ENCODE measurements at regions not wholly inside any gene's neighbourhood (a gene's known extent, or its start where the extent isn't known, plus 50 kb on each side); places are given as distances from the start of the nearest gene placed in this dataset.

- no peak for DNase-seq (ENCODE audit: insufficient read length, low spot score)
- FAIRE-seq = no peak
- TF ChIP-seq CTCF (IDR thresholded peaks at IDR 0.05; ENCODE audit: insufficient read depth, missing control alignments) = no peak
Measured at GRCh38 chr11:134008634-134009071, 51.9 kb upstream of the IGSF9B start.

- FAIRE-seq = no peak
- DNase-seq (ENCODE audit: insufficient read length, low spot score) = no peak
- TF ChIP-seq CTCF (IDR thresholded peaks at IDR 0.05; ENCODE audit: insufficient read depth, missing control alignments) = no peak
Measured at GRCh38 chr11:134013518-134013917, 55.4 kb upstream of the JAM3 start.

- no peak for FAIRE-seq
- no peak for DNase-seq (ENCODE audit: insufficient read length, low spot score)
- TF ChIP-seq CTCF (IDR thresholded peaks at IDR 0.05; ENCODE audit: insufficient read depth, missing control alignments) = peak; percentile 45
Measured at GRCh38 chr11:134014511-134014910, 54.4 kb upstream of the JAM3 start.

GRCh38 chr11:134015556-134015955, 53.3 kb upstream of the JAM3 start:
- no peak for TF ChIP-seq CTCF (IDR thresholded peaks at IDR 0.05; ENCODE audit: insufficient read depth, missing control alignments)
- FAIRE-seq = no peak
- no peak for DNase-seq (ENCODE audit: insufficient read length, low spot score)

GRCh38 chr11:134017511-134018430, 51.1 kb upstream of the JAM3 start:
- no peak for TF ChIP-seq CTCF (IDR thresholded peaks at IDR 0.05; ENCODE audit: insufficient read depth, missing control alignments)
- FAIRE-seq = no peak
- no peak for DNase-seq (ENCODE audit: insufficient read length, low spot score)
